Prostate gland (tissue), 2 donors: ENCODE measurements at regions not wholly inside any gene's neighbourhood (a gene's known extent, or its start where the extent isn't known, plus 50 kb on each side); places are given as distances from the start of the nearest gene placed in this dataset.

Experiments
- CTCF ChIP-seq, 4 experiments: fragments of 200-600 bp in 2 of 4; fragments of 450-650 bp in 2 of 4; sonication (generic) in 2 of 4; IDR thresholded peaks; 1 replicate in 3 of 4; 2 replicates in 1 of 4; pipeline ENCODE4 v1.5.1; 2016 to 2019; ENCODE audit warnings: antibody characterized with exemption in 4 of 4, mild to moderate bottlenecking in 2 of 4, moderate library complexity in 2 of 4
- POLR2A ChIP-seq: fragments of 450-650 bp; IDR thresholded peaks from one replicate; pipeline ENCODE4 v1.6.1; 2016; ENCODE audit warnings: antibody characterized with exemption, mild to moderate bottlenecking

- no peak for TF ChIP-seq CTCF (IDR thresholded peaks at IDR 0.05)
- TF ChIP-seq POLR2A = no peak
Observed at GRCh38 chr13:111396457-111396856, 76.0 kb downstream of the TEX29 start.
